ENCODE measurements at regions not wholly inside any gene's neighbourhood (a gene's known extent, or its start where the extent isn't known, plus 50 kb on each side); places are given as distances from the start of the nearest gene placed in this dataset.

GRCh38 chr1:195326325-195326724 is 1281.9 kb downstream of the KCNT2 start:
- H3K4me1 ChIP-seq (ENCODE audit: insufficient read depth, low read length) = no peaks in the 10 kb centered on the region
- no peak overlapping the region for H2AFZ ChIP-seq (ENCODE audit: low read length)
- H3K36me3 ChIP-seq (ENCODE audit: insufficient read depth, low read length) = no peaks in the 10 kb centered on the region
- no peak overlapping the region for H3K4me2 ChIP-seq (ENCODE audit: insufficient read depth, low read length)
- no peak overlapping the region for H3K27ac ChIP-seq (ENCODE audit: low read depth, low read length)
- no peaks in the 10 kb centered on the region for H3K27me3 ChIP-seq (ENCODE audit: insufficient read depth, low read length)
- TF ChIP-seq CTCF (IDR thresholded peaks at IDR 0.05; ENCODE audit: extremely low read depth, low read depth, low read length) = no peak
- no peak overlapping the region for H3K4me3 ChIP-seq (ENCODE audit: insufficient read depth, low read length)
- peaks cover 5% of the 10 kb centered on the region for H3K9me3 ChIP-seq (ENCODE audit: low read depth, low read length)
- no peaks in the 10 kb centered on the region for H3K79me2 ChIP-seq (ENCODE audit: insufficient read depth, low read length)
- H4K20me1 ChIP-seq (ENCODE audit: insufficient read depth, low read length) = no peaks in the 10 kb centered on the region
- no peak for DNase-seq (ENCODE audit: insufficient read length, low spot score, missing footprints)

GRCh38 chr1:195325181-195325580 is 1283.1 kb downstream of the KCNT2 start:
- no peak for TF ChIP-seq CTCF (IDR thresholded peaks at IDR 0.05; ENCODE audit: extremely low read depth, low read depth, low read length)
- no peak for DNase-seq (ENCODE audit: insufficient read length, low spot score, missing footprints)

GRCh38 chr1:195306281-195306680 is 1302.0 kb downstream of the KCNT2 start:
- TF ChIP-seq CTCF (IDR thresholded peaks at IDR 0.05; ENCODE audit: extremely low read depth, low read depth, low read length) = no peak

More at GRCh38 chr1:195325181-195325580, 1283.1 kb downstream of the KCNT2 start:
- H4K20me1 ChIP-seq (ENCODE audit: insufficient read depth, low read length) = no peaks in the 10 kb centered on the region
- no peak overlapping the region for H3K27ac ChIP-seq (ENCODE audit: low read depth, low read length)
- H3K27me3 ChIP-seq (ENCODE audit: insufficient read depth, low read length) = no peaks in the 10 kb centered on the region
- H3K79me2 ChIP-seq (ENCODE audit: insufficient read depth, low read length) = no peaks in the 10 kb centered on the region
- peaks cover 5% of the 10 kb centered on the region for H3K9me3 ChIP-seq (ENCODE audit: low read depth, low read length)
- H3K4me2 ChIP-seq (ENCODE audit: insufficient read depth, low read length) = no peak overlapping the region
- no peak overlapping the region for H2AFZ ChIP-seq (ENCODE audit: low read length)
- H3K4me1 ChIP-seq (ENCODE audit: insufficient read depth, low read length) = no peaks in the 10 kb centered on the region
- no peak overlapping the region for H3K4me3 ChIP-seq (ENCODE audit: insufficient read depth, low read length)
- H3K36me3 ChIP-seq (ENCODE audit: insufficient read depth, low read length) = no peaks in the 10 kb centered on the region

GRCh38 chr1:195294911-195295310 is 1313.3 kb downstream of the KCNT2 start:
- H3K9me3 ChIP-seq (ENCODE audit: low read depth, low read length) = no peaks in the 10 kb centered on the region
- no peak for DNase-seq (ENCODE audit: insufficient read length, low spot score, missing footprints)
- H4K20me1 ChIP-seq (ENCODE audit: insufficient read depth, low read length) = no peaks in the 10 kb centered on the region
- H3K36me3 ChIP-seq (ENCODE audit: insufficient read depth, low read length) = no peaks in the 10 kb centered on the region
- H3K4me3 ChIP-seq (ENCODE audit: insufficient read depth, low read length) = no peak overlapping the region
- H3K79me2 ChIP-seq (ENCODE audit: insufficient read depth, low read length) = no peaks in the 10 kb centered on the region
- H2AFZ ChIP-seq (ENCODE audit: low read length) = no peak overlapping the region
- H3K4me2 ChIP-seq (ENCODE audit: insufficient read depth, low read length) = no peak overlapping the region
- no peaks in the 10 kb centered on the region for H3K4me1 ChIP-seq (ENCODE audit: insufficient read depth, low read length)
- no peaks in the 10 kb centered on the region for H3K27me3 ChIP-seq (ENCODE audit: insufficient read depth, low read length)
- no peak overlapping the region for H3K27ac ChIP-seq (ENCODE audit: low read depth, low read length)
- no peak for TF ChIP-seq CTCF (IDR thresholded peaks at IDR 0.05; ENCODE audit: extremely low read depth, low read depth, low read length)

More at GRCh38 chr1:195306281-195306680, 1302.0 kb downstream of the KCNT2 start:
- Histone ChIP-seq H3K4me3 (ENCODE audit: insufficient read depth, low read length) (no peak overlapping the region), H3K79me2 (ENCODE audit: insufficient read depth, low read length) (no peaks in the 10 kb centered on the region), H3K27ac (ENCODE audit: low read depth, low read length) (no peak overlapping the region), H3K9me3 (ENCODE audit: low read depth, low read length) (no peaks in the 10 kb centered on the region), H3K27me3 (ENCODE audit: insufficient read depth, low read length) (no peaks in the 10 kb centered on the region), H4K20me1 (ENCODE audit: insufficient read depth, low read length) (no peaks in the 10 kb centered on the region), H2AFZ (ENCODE audit: low read length) (no peak overlapping the region), H3K36me3 (ENCODE audit: insufficient read depth, low read length) (no peaks in the 10 kb centered on the region), H3K4me1 (ENCODE audit: insufficient read depth, low read length) (no peaks in the 10 kb centered on the region), H3K4me2 (ENCODE audit: insufficient read depth, low read length) (no peak overlapping the region)
- no peak for DNase-seq (ENCODE audit: insufficient read length, low spot score, missing footprints)

Measured in osteoblast (primary cell).